NCI-H2107 (cell line): ENCODE measurements at regions not wholly inside any gene's neighbourhood (a gene's known extent, or its start where the extent isn't known, plus 50 kb on each side); places are given as distances from the start of the nearest gene placed in this dataset.
A peak's percentile ranks its signal among the peaks of the same experiment; 100 is the strongest.

Experiments
- DNase-seq: peaks from one replicate; lab custom pipeline; 2025; lab: John Stamatoyannopoulos, UW

DNA sequence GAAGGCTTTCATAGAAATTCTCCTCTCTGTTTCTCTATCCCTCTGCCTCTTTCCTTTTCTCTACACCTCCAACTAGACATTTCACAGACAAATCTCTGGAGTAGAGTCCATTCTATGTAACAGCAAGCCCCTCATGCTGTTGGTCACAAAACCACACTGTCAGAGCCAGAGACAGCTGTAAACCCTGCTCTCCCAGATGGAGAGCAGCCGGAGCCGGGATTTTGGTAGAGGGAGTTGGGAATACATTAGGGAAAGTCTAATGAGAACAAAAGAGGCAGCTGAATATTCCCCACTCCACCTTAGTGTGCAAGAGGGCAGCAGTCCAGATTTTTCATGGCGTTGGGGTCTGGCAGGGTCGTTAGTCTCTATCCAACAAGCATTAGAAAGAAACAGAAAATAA is 68.3 kb upstream of the EDN1 start:
- DNase-seq, result no peak

DNA sequence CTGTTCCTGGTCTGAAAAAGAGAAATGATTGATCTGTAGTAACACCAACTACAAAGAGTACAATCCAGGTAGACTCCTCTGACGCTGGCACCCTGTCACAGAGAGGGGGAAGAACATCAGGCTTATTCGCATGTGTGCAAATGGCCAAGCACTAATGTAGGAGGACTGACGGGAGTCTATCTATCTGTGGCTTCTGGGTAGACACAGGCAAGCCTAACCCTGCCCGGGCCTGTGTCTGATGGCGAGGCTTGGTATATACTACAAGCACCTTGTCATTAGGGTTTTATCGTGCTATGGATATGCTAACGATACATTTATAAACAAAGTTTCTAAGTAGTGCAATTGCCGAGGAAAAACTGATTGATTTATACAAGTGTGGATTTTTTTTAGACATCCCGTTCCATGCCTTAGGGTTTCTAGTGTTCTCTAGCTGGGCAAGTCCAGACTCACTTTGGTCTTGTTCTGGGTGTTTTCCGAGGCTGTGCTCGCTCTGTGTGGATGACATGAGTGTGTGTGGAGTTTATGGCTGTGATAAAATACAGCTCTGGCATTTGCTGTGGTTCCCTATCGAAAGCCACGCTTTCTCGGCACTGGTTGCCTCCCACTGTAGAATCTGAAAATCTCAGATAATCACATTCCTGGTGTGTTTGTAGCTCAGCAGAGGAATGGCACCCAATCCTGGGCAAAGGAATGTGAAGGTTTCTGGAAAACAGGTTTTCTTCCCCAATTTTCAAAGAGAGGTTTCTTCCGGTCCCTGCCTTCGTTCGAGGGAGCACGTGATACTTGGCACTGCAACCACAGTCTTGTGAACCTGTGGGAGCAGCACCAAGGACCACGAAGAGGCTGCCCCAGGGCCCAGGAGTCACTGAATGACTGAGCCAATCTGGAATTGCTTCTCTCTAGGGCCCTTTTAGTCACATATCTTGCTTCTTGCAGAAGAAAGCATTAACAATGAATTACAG is 67.5 kb upstream of the EDN1 start:
- DNase-seq, result no peak

DNA sequence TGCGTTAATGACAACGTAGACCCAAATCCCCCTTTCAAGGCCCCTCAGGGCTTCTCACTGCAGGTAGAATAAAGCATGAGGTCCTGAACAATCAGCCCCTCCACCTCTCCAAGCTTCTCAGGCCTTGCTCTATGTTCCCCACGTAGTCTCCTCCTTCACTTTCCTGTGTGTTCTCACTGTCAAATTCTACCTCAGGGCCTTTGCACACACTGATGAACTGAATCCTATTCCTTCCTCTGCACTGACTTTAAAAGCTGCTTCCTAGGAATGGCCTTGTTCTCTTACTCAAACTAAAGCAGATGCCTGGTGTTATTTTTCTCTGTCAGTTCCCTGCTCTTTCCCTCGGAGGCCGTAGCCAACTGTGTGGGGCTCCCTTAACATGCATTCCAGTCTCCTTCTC is 66.8 kb upstream of the EDN1 start:
- DNase-seq, result no peak

DNA sequence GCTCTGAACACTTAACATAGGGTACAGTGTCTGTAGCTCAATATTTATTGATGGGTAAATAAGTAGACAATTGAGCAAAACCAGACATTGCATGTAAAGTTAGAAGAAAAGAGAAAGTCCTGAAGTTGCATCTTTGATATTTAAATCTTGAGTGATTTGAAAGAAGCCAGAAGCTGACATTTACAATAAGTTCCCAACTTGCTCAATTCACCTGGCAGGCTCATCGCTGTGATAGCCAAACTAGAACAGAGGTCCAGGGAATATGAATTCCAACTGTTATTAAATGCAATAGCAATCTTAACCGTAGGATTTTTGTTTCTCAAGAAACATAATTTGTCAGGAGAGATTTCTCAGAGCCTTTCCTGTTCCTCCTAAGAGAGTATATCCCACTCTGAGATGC is 65.9 kb upstream of the EDN1 start:
- DNase-seq, result no peak

DNA sequence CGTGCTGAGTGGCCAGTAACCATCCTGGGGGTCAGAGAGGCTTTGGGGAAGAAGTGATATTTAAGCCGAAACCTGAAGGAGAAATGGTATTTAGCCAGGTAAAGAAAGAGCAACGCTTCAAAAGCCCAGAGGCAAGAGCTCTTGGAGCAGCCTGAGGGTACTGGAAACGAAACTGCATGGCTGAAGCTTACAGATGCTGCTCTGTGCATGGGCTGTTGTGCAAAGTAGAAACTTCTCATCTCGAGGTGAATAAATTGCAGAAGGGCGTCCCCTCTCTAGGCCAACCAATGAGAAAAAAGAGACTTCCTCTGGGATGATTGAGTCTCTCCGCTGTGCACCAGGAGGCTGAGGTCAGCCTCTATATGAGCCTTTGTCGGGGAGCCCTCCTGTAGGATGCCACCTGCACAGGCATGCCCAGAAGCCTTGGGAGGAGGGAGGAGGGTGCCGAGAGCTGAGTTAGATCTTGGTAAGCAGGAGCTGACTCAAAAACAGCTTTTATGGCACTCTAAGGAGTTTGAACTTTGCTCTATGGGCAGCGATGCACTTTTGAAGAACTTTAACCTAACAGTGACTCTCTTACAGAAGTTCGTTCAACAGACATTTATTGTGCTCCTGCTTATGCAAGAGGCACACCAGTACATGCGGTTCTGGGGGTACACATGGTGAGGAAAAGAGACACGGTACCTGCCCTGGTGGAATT is 61.6 kb upstream of the EDN1 start:
- DNase-seq, result no peak

DNA sequence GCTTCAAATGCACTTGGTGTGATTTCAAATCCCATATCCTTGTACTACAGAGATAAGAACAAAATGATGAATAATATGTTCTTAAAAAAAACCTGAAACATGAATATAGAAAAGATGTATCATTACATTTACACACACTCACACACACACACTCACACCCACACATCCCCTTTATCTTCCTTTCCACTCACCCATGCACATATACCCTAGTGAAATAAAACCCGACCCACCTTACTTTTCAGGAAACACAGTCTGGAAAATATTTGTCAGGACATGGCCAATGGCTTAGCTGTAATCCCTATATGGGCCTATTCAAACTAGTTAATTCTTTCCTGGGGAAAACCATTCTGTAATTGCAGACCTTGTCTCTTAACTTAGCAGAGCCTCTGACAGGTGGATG is 60.8 kb upstream of the EDN1 start:
- DNase-seq, result no peak

DNA sequence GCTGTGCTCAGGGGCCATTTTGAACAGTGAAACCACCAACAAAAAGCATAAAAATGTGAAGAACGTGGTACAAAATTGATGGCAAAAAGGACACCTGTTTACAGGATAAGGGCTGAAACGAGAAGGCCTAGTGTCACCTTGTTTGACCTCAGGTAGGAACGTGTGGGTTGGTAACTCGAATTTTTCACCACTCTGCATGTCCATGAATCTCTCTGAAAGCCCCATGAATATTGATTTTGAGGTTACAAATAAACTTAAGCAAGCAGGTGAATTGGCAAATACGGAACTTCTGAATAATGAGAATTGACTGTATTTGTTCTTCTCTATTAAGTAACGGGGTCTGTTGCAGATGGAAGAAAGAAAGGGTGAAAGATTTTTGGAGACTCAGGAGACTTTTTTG is 59.6 kb upstream of the EDN1 start:
- no peak for DNase-seq

DNA sequence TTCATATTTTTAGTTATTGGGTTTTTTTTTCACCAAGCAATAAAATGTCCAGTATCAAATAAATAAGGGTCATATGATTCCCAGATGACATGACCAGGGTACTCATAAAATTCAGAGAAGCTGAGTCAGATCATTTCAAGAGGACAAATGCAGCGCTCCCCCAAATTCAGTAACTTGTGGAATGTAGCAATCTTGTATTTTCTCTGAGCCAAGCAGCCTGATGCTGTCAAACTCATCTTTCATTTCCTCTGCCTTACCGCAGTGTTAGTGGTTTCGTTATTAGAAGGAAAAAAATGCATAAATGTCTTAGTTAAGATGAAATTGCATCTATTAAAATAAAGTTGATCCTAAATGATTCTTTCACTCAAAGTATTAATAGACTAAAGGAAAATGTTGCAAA is 57.8 kb upstream of the EDN1 start:
- DNase-seq, result no peak

DNA sequence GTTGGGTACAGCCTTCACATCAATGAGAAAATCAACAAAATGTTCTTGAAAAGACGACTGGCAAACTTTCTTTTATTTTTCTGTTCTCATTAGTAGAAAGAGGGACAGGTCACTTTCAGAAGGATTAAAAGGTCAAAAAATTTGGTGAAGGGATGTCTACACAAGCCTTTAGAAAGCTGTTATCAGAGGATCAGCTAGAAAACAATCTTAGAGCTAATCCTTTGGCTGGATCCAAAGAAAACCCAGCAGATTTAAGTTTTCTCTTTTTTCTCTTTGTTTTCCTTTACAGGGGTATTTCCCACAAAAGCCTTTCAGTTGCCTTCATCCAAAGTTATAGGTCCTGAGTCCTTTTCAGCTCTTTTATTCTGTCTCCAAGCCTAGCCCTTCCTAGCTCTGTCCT is 57.3 kb upstream of the EDN1 start:
- DNase-seq, result no peak

DNA sequence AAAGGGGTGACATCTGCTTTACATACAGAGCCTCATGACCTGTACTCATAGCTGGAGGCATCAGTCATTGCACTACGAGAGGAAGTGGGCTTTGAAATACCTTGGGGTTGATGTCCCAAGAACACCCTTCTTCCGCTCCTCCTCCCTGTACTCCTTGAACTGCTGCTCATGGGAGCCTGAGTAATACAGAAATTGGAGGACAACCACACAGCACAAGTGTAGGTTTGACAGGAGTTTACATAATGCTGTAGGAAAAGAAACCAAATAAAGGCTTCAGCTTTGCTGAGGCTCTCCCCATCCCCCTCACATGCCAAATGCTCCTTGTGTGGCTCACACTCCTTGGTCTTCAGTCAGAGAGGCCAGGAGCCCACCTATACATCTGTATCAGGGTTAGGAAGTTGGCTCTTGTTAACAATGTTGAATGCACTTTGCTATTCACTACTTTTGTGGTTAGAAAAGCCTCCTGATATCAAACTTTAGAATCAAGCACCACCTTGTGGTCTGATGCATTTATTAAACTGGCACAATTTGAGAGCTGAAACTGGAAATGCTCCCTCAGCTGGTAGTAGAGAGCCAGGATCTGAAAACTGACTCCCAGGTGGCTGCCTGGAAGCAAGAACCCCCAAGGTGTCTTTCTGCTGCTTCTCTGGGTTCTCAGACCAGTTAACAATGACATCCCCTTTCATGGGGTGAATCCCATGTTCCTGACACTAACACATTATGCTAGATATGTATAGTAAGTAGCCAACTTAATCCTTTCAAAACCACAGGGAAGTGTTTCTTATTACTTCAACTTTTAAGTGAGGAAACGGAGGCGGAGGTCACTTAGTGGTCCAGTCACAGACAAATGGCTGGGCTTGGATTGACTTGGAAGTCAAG is 56.2 kb upstream of the EDN1 start:
- peak; percentile 26 for DNase-seq

DNA sequence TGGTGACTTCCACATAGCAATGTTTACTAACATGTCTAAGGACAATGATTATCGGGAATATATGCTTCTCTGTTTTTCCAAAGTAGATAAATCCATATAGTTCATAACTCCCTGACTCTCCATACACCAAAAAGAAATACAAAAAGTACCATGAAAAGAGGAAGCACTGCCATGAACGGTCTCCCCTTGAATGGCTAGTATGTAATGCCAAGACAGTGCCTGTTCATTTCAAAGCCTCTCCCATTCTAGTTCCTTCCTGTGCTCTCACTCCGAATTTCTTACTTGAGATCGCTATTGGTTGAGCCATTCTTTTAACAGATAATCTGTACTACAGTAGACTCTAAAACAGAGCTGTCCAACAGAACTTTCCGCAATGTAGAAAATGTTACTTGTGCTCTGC is 54.8 kb upstream of the EDN1 start:
- no peak for DNase-seq

DNA sequence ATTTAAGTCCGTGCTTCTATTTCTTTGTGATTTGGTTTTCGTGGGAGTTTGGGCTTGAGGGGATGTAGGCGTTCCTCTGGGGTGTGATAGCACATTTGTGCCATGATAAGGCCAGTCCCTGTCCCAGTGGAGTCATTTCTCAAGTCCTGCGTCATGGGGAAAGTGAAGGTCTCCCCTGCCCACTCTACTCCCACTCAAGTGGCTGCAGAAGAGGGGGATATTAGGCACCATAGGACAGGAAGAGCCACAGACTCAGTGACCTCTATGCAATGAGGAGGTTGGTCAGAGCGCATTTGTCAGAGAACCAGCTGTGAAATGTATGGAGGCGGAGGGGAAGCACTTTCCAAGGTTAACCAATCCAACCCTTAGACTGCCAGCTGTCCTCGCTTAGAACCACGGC is 51.9 kb upstream of the EDN1 start:
- no peak for DNase-seq
